Colonic mucosa (tissue), 4 donors: ENCODE measurements at regions not wholly inside any gene's neighbourhood (a gene's known extent, or its start where the extent isn't known, plus 50 kb on each side); places are given as distances from the start of the nearest gene placed in this dataset.

Source experiments
- DNase-seq: peaks from one replicate; pipeline ENCODE4 v3.0.0-alpha.2; 2020
- H3K27ac ChIP-seq: fragments of 200-600 bp; one replicate; pipeline ENCODE4 v1.8.0; 2021
- H3K27me3 ChIP-seq: fragments of 200-600 bp; one replicate; pipeline ENCODE4 v1.8.0; 2021
- H3K36me3 ChIP-seq: fragments of 200-600 bp; one replicate; pipeline ENCODE4 v1.8.0; 2021
- H3K4me1 ChIP-seq: fragments of 200-600 bp; one replicate; pipeline ENCODE4 v1.8.0; 2021; ENCODE audit warnings: mild to moderate bottlenecking
- H3K4me3 ChIP-seq: fragments of 200-600 bp; one replicate; pipeline ENCODE4 v1.8.0; 2021
- H3K9ac ChIP-seq, 2 donors: one replicate each; pipeline ENCODE4 v1.7.0; 2013; ENCODE audit warnings: control low read depth in 2 of 2, low read depth in 2 of 2, low read length in 2 of 2
- H3K9me3 ChIP-seq: fragments of 200-600 bp; one replicate; pipeline ENCODE4 v1.8.0; 2021
- intact Hi-C: fragments of 100-400 bp; cut with DNase I; formaldehyde crosslinking; loops from one replicate; pipeline ENCODE4 v1.14.1; 2022
- TF ChIP-seq, protein P1 (sequence below): fragments of 200-600 bp; IDR thresholded peaks from one replicate; pipeline ENCODE4 v1.8.0; 2022; ENCODE audit warnings: antibody characterized with exemption, mild to moderate bottlenecking
- donor health status: healthy.
- donor health status: DM: no; HTN: no; CAD: no.
- donor health status: DM: no; HTN: no; CAD: no.

DNA sequence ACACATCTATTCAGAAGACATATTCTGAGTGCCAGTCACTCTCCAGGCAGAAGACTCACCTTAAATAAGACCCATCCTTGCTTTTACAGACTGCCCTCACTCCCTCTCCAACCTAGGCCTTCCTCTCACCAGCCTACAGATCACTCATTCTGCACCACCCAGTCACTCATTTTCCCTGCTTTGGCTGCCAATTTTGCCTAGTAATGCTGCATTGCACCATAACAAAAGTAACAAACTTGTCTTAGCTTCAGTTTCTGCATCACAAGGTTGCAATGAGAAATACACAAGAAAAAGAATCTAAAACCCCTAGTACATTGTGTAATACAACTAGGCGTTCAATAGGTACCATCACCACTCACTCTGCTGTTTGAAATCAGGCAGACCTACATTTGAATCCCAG lies 292.4 kb downstream of the PLPP3 start:
- Histone ChIP-seq H3K4me1 (no peaks in the 10 kb centered on the region), H3K9me3 (no peaks in the 10 kb centered on the region), H3K36me3 (no peaks in the 10 kb centered on the region), H3K27ac (no peak overlapping the region), H3K9ac (no peak overlapping the region), H3K4me3 (no peak overlapping the region), H3K27me3 (no peaks in the 10 kb centered on the region)
- no peak for DNase-seq
- TF ChIP-seq, protein P1, sequence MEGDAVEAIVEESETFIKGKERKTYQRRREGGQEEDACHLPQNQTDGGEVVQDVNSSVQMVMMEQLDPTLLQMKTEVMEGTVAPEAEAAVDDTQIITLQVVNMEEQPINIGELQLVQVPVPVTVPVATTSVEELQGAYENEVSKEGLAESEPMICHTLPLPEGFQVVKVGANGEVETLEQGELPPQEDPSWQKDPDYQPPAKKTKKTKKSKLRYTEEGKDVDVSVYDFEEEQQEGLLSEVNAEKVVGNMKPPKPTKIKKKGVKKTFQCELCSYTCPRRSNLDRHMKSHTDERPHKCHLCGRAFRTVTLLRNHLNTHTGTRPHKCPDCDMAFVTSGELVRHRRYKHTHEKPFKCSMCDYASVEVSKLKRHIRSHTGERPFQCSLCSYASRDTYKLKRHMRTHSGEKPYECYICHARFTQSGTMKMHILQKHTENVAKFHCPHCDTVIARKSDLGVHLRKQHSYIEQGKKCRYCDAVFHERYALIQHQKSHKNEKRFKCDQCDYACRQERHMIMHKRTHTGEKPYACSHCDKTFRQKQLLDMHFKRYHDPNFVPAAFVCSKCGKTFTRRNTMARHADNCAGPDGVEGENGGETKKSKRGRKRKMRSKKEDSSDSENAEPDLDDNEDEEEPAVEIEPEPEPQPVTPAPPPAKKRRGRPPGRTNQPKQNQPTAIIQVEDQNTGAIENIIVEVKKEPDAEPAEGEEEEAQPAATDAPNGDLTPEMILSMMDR, result no peak
- intact Hi-C loops, result no loop called here

DNA sequence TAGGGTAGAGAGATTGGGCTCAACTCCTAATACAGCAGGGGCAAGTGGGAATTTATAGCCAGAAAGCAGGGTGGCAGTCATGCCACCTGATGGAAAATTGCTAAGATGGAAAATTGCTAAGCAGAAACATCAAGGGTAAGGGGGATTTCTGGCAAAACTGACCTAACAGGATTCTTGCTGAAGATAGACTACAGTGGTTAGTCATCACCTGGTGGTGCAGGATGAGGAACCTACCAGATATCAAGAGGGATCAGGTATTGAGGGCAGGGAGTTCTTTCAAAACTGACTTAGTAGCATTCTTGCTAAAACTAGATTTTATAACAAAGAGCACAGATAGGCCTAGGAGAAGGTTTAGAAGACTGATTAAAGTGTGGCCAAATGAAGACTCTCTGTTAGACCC lies 292.9 kb downstream of the PLPP3 start:
- TF ChIP-seq, protein P1, result no peak
- intact Hi-C loops, result no loop called here

DNA sequence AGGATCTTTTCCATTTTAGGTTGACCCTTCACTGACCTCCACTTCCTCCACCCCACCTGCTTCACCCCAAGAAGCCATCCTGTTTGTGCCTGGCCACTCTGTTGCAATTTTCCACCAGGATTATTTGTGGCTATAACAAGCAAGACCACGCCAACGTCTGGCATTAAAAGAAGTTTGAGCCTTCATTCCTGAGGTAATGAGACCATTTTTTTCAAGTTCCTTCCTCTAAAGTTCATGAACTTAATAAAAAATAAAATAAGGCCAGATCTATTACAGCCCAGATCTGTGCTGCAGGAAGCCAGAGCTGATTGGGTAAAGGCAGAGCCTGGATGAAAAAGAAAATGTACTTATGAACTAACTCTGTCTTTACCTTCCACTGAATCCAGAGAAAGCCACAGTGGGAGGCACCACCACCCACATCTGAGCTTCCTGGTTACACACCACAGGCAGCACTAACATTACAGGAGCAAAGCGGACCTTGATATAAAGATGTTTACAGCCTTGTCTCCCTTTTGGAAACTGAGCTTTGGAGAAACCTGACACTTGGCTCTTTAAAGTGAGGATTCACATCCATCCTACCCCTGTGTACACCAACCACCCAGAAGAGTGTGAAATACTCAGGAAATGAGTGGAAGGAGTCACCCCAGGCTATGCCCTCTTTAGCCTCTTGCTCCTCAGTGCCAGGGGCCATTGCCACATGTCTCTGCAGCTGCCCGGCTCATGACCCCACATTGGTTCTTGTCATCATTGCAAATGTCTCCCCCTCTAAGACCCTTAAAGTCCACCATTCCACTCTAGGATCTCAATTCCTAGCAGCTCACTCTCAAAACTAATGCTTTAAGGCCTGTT lies 293.6 kb downstream of the PLPP3 start:
- TF ChIP-seq, protein P1, result no peak
- H3K27me3 ChIP-seq, result no peaks in the 10 kb centered on the region
- DNase-seq, result no peak
- no peak overlapping the region for H3K27ac ChIP-seq
- H3K4me1 ChIP-seq, result no peaks in the 10 kb centered on the region
- no peaks in the 10 kb centered on the region for H3K9me3 ChIP-seq
- no peaks in the 10 kb centered on the region for H3K36me3 ChIP-seq
- intact Hi-C loops, result no loop called here
- H3K4me3 ChIP-seq, result no peak overlapping the region
- H3K9ac ChIP-seq, result no peak overlapping the region

More for the DNA sequence above, 292.9 kb downstream of the PLPP3 start:
- Histone ChIP-seq H3K36me3 (no peaks in the 10 kb centered on the region), H3K27ac (no peak overlapping the region), H3K27me3 (no peaks in the 10 kb centered on the region), H3K4me1 (no peaks in the 10 kb centered on the region), H3K9me3 (no peaks in the 10 kb centered on the region), H3K9ac (no peak overlapping the region), H3K4me3 (no peak overlapping the region)
- DNase-seq, result no peak

DNA sequence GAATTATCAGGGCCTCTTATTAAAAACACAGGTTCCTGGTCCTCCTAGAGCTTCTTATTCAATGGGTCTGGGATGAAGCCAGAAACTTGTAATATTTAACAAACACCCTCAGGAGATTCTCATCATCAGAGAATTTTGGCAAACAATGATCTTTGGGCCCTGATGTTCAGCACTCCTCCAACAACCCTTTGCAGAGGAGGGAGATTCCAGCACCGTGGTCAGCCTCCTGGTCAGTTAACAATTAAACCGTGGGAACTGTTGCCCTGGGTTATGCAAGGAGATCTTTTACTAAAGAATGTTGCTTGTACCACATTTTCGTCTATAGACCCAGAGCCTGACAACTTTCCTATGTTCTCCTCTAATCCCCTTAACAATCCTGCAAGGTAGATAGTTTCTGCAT lies 294.4 kb downstream of the PLPP3 start:
- Histone ChIP-seq H3K27ac (no peak overlapping the region), H3K9me3 (no peaks in the 10 kb centered on the region), H3K4me3 (no peak overlapping the region), H3K9ac (no peak overlapping the region), H3K36me3 (no peaks in the 10 kb centered on the region), H3K4me1 (no peaks in the 10 kb centered on the region), H3K27me3 (no peaks in the 10 kb centered on the region)
- no peak for DNase-seq
- TF ChIP-seq, protein P1, result no peak
- intact Hi-C loops, result no loop called here

DNA sequence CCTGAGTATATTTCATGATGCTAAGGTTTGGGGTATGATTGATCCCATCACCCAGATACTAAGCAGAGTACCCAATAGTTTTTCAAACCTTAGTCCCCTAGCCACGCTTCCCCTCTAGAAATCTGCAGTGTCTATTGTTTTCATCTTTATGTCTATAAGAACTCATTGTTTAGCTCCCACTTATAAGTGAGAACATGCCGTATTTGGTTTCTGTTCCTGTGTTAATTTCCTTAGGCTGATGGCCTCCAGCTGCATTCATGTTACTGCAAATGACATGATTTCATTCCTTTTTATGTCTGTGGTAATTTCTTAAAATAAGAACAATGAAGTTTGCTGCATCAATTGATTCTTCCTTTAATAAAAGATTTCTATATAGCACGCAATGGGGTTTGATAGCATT lies 301.3 kb downstream of the PLPP3 start:
- intact Hi-C loops, result no loop called here

More for the DNA sequence above, 301.3 kb downstream of the PLPP3 start:
- no peak for DNase-seq
- H3K4me3 ChIP-seq, result no peak overlapping the region
- TF ChIP-seq, protein P1, result no peak
- H3K27me3 ChIP-seq, result no peaks in the 10 kb centered on the region
- H3K9ac ChIP-seq, result no peak overlapping the region
- H3K27ac ChIP-seq, result no peak overlapping the region
- no peaks in the 10 kb centered on the region for H3K4me1 ChIP-seq
- H3K36me3 ChIP-seq, result no peaks in the 10 kb centered on the region
- no peaks in the 10 kb centered on the region for H3K9me3 ChIP-seq
